HG02870 (cell line): ENCODE measurements at regions not wholly inside any gene's neighbourhood (a gene's known extent, or its start where the extent isn't known, plus 50 kb on each side); places are given as distances from the start of the nearest gene placed in this dataset.
"Not testable (repeated sequence)": the region's sequence is repeated elsewhere in the genome, so short reads cannot be mapped to it uniquely, and the experiment has no call there.

Experiments used
- ATAC-seq: cut with Tn5 transposase; IDR thresholded peaks from one replicate; pipeline ENCODE4 v1.9.1; 2021; ENCODE audit warnings: mild to moderate bottlenecking, moderate library complexity; ENCODE audit not compliant: unreplicated experiment

- ATAC-seq, result no peak
Observed at GRCh38 chr20:5696011-5696559, 54.1 kb upstream of the SHLD1 start.

GRCh38 chr20:5691918-5692618 is 58.1 kb upstream of the SHLD1 start:
- peak; percentile 99 for ATAC-seq

- no peak for ATAC-seq
Observed at GRCh38 chr20:5689463-5689862, 60.7 kb upstream of the SHLD1 start.

GRCh38 chr20:5688431-5688972 is 61.7 kb upstream of the SHLD1 start:
- ATAC-seq, result no peak

GRCh38 chr20:5687884-5688283 is 62.3 kb upstream of the SHLD1 start:
- no peak for ATAC-seq

- no peak for ATAC-seq
Observed at GRCh38 chr20:5686384-5687105, 63.7 kb upstream of the SHLD1 start.

- not testable (repeated sequence) for ATAC-seq
Observed at GRCh38 chr20:5682556-5682955, 67.6 kb upstream of the SHLD1 start.

GRCh38 chr20:5680192-5680591 is 69.4 kb upstream of the GPCPD1 start:
- no peak for ATAC-seq

- no peak for ATAC-seq
Observed at GRCh38 chr20:5678777-5679176, 68.0 kb upstream of the GPCPD1 start.

- not testable (repeated sequence) for ATAC-seq
Observed at GRCh38 chr20:5677944-5678343, 67.1 kb upstream of the GPCPD1 start.

GRCh38 chr20:5677389-5677788 is 66.6 kb upstream of the GPCPD1 start:
- no peak for ATAC-seq

GRCh38 chr20:5675103-5676091 is 64.6 kb upstream of the GPCPD1 start:
- no peak for ATAC-seq

- peak; percentile 93 for ATAC-seq
Observed at GRCh38 chr20:5674176-5674660, 63.4 kb upstream of the GPCPD1 start.

- no peak for ATAC-seq
Observed at GRCh38 chr20:5670874-5671273, 60.1 kb upstream of the GPCPD1 start.

GRCh38 chr20:5670036-5670536 is 59.3 kb upstream of the GPCPD1 start:
- no peak for ATAC-seq

- no peak for ATAC-seq
Observed at GRCh38 chr20:5668529-5668868, 57.7 kb upstream of the GPCPD1 start.

GRCh38 chr20:5667705-5668528 is 57.1 kb upstream of the GPCPD1 start:
- ATAC-seq, result no peak

- ATAC-seq, result no peak
Observed at GRCh38 chr20:5665417-5665816, 54.6 kb upstream of the GPCPD1 start.

GRCh38 chr20:5663396-5663795 is 52.6 kb upstream of the GPCPD1 start:
- no peak for ATAC-seq

GRCh38 chr20:5662769-5663168 is 52.0 kb upstream of the GPCPD1 start:
- no peak for ATAC-seq
